Peyer's patch (tissue), 4 donors: ENCODE measurements at regions not wholly inside any gene's neighbourhood (a gene's known extent, or its start where the extent isn't known, plus 50 kb on each side); places are given as distances from the start of the nearest gene placed in this dataset.

Source experiments
- DNase-seq, 3 donors: peaks; one replicate each; pipeline ENCODE4 v3.0.0-alpha.2; 2017 to 2019
- H3K27ac ChIP-seq, 4 donors: fragments of 200-600 bp; sonication (generic); one replicate each; pipeline ENCODE4 v1.5.1; 2016 to 2019
- H3K27me3 ChIP-seq, 2 donors: fragments of 200-600 bp; sonication (generic); one replicate each; pipeline ENCODE4 v1.5.1; 2019
- H3K36me3 ChIP-seq, 3 donors: fragments of 200-600 bp; sonication (generic); one replicate each; pipeline ENCODE4 v1.5.1; 2016 to 2019
- H3K4me1 ChIP-seq, 4 donors: fragments of 200-600 bp; sonication (generic); one replicate each; pipeline ENCODE4 v1.5.1; 2016 to 2019
- H3K4me3 ChIP-seq, 4 donors: fragments of 200-600 bp; sonication (generic); 1 replicate in 3 of 4; 2 replicates in 1 of 4; pipeline ENCODE4 v1.5.1; 2016 to 2019; ENCODE audit warnings: mild to moderate bottlenecking in 1 of 4
- H3K9me3 ChIP-seq, 4 donors: fragments of 200-600 bp; sonication (generic); one replicate each; pipeline ENCODE4 v1.5.1; 2016 to 2019; ENCODE audit warnings: mild to moderate bottlenecking in 1 of 4
- POLR2A ChIP-seq, 2 donors: fragments of 450-650 bp; IDR thresholded peaks; one replicate each; pipeline ENCODE4 v1.5.1; 2017; ENCODE audit warnings: antibody characterized with exemption in 2 of 2, mild to moderate bottlenecking in 2 of 2, moderate library complexity in 2 of 2
- TF ChIP-seq, protein P1 (sequence below), 6 experiments: fragments of 450-650 bp in 4 of 6; fragments of 200-600 bp in 2 of 6; sonication (generic) in 1 of 6; IDR thresholded peaks; one replicate each; pipeline ENCODE4 v1.5.1; 2017 to 2019; ENCODE audit warnings: antibody characterized with exemption in 6 of 6, mild to moderate bottlenecking in 3 of 6, moderate library complexity in 1 of 6

DNA sequence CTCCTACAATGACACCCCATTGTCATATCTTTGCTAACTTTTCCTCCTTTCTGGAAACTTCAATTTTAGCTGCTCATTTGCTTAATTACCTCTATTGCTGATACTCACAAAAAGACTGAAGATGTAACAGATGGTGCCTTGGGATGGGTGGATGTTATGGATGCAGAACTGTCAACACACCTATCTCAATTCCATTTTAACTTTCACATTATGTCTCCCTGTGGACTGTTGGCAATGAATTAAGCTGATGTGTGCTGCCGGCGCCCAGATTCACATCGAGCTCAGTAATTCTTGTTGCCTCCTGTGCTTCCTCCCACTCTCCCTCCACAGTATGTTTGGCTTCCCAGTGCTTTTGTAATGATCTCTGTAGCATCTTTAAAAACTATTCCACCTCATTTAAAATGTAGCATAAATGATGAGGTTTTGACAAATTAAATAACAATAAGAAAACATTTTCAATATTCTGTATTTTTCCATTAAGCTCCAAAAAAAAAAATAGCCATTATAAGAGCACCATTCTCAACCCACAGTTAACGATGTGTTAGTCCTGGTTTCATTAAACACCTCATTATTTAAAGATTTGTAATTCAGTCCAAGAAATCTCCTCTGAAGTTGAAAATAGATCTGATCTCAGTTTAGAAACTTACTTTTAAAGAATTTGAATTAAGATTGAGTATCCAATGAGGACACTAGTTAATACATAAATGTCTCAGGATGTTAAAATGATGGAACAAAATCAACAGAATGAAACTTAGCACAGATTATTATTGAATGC is 99.9 kb upstream of the FAM216B start:
- TF ChIP-seq, protein P1, sequence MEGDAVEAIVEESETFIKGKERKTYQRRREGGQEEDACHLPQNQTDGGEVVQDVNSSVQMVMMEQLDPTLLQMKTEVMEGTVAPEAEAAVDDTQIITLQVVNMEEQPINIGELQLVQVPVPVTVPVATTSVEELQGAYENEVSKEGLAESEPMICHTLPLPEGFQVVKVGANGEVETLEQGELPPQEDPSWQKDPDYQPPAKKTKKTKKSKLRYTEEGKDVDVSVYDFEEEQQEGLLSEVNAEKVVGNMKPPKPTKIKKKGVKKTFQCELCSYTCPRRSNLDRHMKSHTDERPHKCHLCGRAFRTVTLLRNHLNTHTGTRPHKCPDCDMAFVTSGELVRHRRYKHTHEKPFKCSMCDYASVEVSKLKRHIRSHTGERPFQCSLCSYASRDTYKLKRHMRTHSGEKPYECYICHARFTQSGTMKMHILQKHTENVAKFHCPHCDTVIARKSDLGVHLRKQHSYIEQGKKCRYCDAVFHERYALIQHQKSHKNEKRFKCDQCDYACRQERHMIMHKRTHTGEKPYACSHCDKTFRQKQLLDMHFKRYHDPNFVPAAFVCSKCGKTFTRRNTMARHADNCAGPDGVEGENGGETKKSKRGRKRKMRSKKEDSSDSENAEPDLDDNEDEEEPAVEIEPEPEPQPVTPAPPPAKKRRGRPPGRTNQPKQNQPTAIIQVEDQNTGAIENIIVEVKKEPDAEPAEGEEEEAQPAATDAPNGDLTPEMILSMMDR (IDR thresholded peaks at IDR 0.05), result no peak
- no peak for TF ChIP-seq POLR2A (IDR thresholded peaks at IDR 0.05)
- no peaks in the 10 kb centered on the region for H3K4me1 ChIP-seq
- H3K9me3 ChIP-seq, result no peaks in the 10 kb centered on the region
- H3K4me3 ChIP-seq, result no peak overlapping the region
- H3K27me3 ChIP-seq, result no peaks in the 10 kb centered on the region
- no peak overlapping the region for H3K27ac ChIP-seq
- no peaks in the 10 kb centered on the region for H3K36me3 ChIP-seq
- no peak for DNase-seq

DNA sequence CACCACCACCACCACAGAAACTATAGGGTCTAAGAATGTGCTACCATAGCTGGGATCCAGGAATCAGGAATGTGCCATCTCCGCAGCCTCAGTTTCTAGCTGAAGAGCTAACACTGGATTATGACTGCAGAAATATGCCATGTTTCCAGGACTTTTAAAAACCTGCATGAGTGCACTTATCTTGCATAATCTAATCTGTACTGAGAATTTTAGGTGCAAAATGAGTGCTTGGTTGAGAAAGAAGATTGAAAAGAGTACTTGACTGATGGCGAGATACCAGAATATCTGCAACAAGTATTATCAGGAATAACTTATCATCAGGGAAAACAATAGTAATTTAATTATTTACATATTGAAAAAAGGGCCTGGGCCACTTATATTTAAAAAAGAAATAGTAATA is 97.2 kb upstream of the FAM216B start:
- TF ChIP-seq POLR2A (IDR thresholded peaks at IDR 0.05), result no peak
- TF ChIP-seq, protein P1 (IDR thresholded peaks at IDR 0.05), result no peak
- H3K9me3 ChIP-seq, result no peaks in the 10 kb centered on the region
- H3K27me3 ChIP-seq, result no peaks in the 10 kb centered on the region

DNA sequence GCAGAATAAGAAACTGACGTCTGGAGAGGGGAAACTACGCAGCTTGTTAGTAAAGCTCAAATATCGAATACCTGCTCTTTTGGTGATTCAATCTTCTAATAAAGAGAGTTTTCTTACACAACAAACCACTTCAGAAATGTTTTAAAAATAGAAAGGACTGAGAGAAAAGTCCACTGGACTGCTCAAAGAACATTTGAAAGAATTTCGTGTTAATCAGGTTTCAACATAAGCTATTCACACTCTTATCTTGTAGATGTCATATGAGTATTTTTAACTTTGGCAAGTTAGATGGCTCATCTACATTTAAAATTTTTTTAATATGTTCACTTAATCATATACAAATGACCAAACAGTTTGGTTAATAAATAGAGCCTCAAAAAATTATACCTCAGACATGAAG is 95.6 kb upstream of the FAM216B start:
- no peak overlapping the region for H3K27ac ChIP-seq
- DNase-seq, result no peak
- no peaks in the 10 kb centered on the region for H3K27me3 ChIP-seq
- no peaks in the 10 kb centered on the region for H3K9me3 ChIP-seq
- no peaks in the 10 kb centered on the region for H3K36me3 ChIP-seq
- no peaks in the 10 kb centered on the region for H3K4me1 ChIP-seq
- TF ChIP-seq, protein P1 (IDR thresholded peaks at IDR 0.05), result no peak
- TF ChIP-seq POLR2A (IDR thresholded peaks at IDR 0.05), result no peak
- no peak overlapping the region for H3K4me3 ChIP-seq

More for the DNA sequence above, 97.2 kb upstream of the FAM216B start:
- no peak overlapping the region for H3K27ac ChIP-seq
- DNase-seq, result no peak
- no peaks in the 10 kb centered on the region for H3K4me1 ChIP-seq
- H3K36me3 ChIP-seq, result no peaks in the 10 kb centered on the region
- H3K4me3 ChIP-seq, result no peak overlapping the region

DNA sequence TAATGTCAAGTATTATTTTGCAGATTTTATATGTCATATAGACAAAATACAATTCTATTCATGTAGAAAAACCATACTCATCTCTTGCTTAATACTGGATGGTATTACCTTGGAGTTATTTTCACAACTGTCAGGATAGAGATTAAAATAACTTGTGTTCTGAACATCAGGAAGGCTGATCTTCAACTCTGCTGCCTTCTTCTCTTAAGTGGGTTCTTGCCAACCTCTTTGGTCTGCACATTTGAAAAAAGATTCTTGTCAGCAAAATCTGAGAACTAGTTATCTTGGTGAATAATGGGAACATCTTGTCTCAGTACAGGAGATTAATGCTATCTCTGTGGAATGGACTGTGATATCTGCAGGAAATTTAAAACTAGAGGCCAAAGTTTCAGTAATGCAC is 95.2 kb upstream of the FAM216B start:
- Histone ChIP-seq H3K4me3 (no peak overlapping the region), H3K27ac (no peak overlapping the region), H3K27me3 (no peaks in the 10 kb centered on the region), H3K4me1 (no peaks in the 10 kb centered on the region), H3K9me3 (no peaks in the 10 kb centered on the region), H3K36me3 (no peaks in the 10 kb centered on the region)
- no peak for DNase-seq
- TF ChIP-seq POLR2A (IDR thresholded peaks at IDR 0.05), result no peak
- TF ChIP-seq, protein P1 (IDR thresholded peaks at IDR 0.05), result no peak

DNA sequence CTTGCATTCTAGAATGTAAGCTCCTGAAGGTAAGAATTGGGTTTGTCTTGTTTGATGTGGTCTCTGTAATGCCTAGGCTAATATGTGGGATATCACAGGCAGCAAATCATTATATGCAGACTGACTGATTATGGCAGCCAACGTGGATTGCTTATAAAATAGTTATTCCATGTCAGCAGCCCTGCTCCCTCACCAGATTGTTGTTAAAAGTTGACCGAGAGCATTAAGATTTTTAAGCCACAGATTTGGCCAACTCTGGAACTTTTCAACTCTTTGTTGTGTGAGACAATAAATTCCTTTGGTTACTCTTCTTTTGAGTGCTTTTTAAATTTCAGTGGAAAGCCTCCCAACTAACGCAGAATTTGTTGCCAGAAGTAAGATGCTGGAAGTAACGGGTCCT is 92.6 kb upstream of the FAM216B start:
- Histone ChIP-seq H3K36me3 (no peaks in the 10 kb centered on the region), H3K4me3 (no peak overlapping the region), H3K4me1 (no peaks in the 10 kb centered on the region), H3K9me3 (no peaks in the 10 kb centered on the region), H3K27me3 (no peaks in the 10 kb centered on the region), H3K27ac (no peak overlapping the region)
- TF ChIP-seq POLR2A (IDR thresholded peaks at IDR 0.05), result no peak
- TF ChIP-seq, protein P1 (IDR thresholded peaks at IDR 0.05), result no peak
- no peak for DNase-seq
